GM13976 (cell line): ENCODE measurements at regions not wholly inside any gene's neighbourhood (a gene's known extent, or its start where the extent isn't known, plus 50 kb on each side); places are given as distances from the start of the nearest gene placed in this dataset.

Experiments used
- DNase-seq: peaks from one replicate; pipeline ENCODE4 v3.0.0; 2012; ENCODE audit warnings: low spot score
- CTCF ChIP-seq: IDR thresholded peaks from 2 replicates; pipeline ENCODE4 v1.5.1; 2012; ENCODE audit warnings: borderline replicate concordance, mild to moderate bottlenecking; ENCODE audit not compliant: insufficient read depth; ENCODE audit errors: extremely low read depth, missing control alignments, control extremely low read depth
- in situ Hi-C: fragments of 300-500 bp; cut with MboI; formaldehyde crosslinking; loops from one replicate; pipeline ENCODE4 v1.12.0; 2022; ENCODE audit warnings: low sequenced_read_pairs, mixed read lengths, inconsistent platforms; ENCODE audit not compliant: unreplicated experiment

GRCh38 chr14:65344011-65344410 lies 68.5 kb upstream of the FUT8 start:
- DNase-seq, result no peak
- in situ Hi-C loops, result no loop called here
- TF ChIP-seq CTCF, result no peak

- in situ Hi-C loops, result no loop called here
- no peak for DNase-seq
- no peak for TF ChIP-seq CTCF
Observed at GRCh38 chr14:65345266-65345665, 67.3 kb upstream of the FUT8 start.

GRCh38 chr14:65346474-65346873 lies 66.1 kb upstream of the FUT8 start:
- in situ Hi-C loops, result no loop called here
- no peak for DNase-seq

DNA sequence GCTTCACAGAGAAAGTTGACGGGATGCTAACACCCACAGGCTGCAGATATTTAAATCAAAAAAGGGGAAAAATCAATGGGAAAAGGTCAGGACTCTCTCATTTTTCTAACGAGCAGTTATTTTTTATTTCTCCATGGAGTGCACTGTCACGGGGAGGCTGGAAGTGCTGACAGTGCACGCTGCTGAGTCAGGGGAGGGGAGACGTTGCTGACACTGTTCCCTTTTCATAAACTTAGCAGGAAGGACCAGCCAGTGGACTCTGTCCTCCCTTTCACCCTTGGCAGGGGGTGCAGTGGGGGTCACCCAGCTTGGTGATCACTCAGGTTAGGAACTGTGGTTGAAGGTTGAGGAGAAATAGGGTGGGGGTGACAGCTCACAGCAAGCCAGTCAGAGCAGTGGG lies 65.6 kb upstream of the FUT8 start:
- in situ Hi-C loops, result no loop called here
- DNase-seq, result no peak
- TF ChIP-seq CTCF, result no peak

More at GRCh38 chr14:65346474-65346873, 66.1 kb upstream of the FUT8 start:
- no peak for TF ChIP-seq CTCF

GRCh38 chr14:65348137-65348536 lies 64.4 kb upstream of the FUT8 start:
- in situ Hi-C loops, result no loop called here
- DNase-seq, result no peak

GRCh38 chr14:65349100-65349499 lies 63.4 kb upstream of the FUT8 start:
- in situ Hi-C loops, result no loop called here
- no peak for DNase-seq
- no peak for TF ChIP-seq CTCF

More at GRCh38 chr14:65348137-65348536, 64.4 kb upstream of the FUT8 start:
- no peak for TF ChIP-seq CTCF

- no peak for TF ChIP-seq CTCF
- in situ Hi-C loops, result no loop called here
- peak; percentile 54 for DNase-seq
Observed at GRCh38 chr14:65351493-65352194, 60.9 kb upstream of the FUT8 start.
